ENCODE measurements at regions not wholly inside any gene's neighbourhood (a gene's known extent, or its start where the extent isn't known, plus 50 kb on each side); places are given as distances from the start of the nearest gene placed in this dataset.

DNA sequence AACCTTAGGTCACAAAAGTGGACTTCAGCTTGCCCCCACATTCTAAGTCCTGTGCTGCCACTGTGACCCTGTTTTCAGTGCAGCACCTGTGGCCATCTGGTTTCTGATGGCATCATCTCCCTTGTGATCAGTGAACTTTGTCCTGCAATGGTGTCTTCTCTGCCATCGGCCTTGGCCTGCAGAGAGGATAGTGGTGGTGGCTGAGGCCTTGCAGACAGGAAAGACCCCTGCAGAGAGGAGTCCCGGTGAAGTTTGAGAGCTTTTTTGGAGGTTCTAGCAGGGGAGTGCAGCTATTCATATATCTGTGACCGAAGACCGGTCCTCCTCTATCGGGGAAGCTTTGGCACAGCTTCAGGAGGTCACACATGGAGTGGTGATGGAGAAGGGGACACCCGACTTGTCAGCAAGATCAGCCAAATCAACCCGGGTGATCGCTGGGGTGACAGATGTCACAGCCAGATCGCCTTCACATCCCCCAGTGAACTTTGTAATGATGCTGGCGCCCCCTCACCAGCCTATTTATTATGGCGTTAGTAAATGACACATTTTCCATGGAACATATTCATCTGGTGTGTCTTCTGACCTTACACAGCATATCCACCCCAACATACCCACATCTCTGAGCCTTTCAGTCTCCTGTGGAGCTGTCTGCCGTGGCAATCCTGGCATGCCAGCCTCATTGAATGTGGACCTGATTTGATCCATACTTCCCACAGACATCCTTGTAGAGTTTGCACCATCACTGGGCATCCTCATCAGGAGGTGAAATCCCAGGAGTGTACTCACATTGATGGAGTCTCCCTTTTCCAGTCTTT is 136.1 kb downstream of the PAPOLA start:
- no peak for DNase-seq

DNA sequence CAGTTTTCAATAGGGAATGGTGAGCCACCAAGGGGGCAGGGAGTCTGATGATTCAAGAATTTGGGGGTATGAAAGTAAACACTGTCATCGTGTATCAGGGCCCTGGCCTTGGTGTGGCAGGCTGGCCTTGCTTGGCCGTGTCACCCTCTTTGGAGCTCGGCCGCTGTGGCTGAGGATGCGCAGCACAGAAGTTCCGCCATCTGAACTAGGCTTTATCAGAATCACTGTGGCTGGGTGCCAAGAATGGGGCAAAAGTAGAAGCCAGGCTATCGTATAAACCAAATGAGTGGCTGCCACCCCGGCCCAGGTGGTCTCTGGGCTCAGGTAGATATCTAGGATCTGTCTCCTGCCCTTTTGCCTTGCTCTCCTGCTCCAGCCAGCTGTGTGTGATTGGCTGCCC is 137.4 kb downstream of the PAPOLA start:
- no peak for DNase-seq

DNA sequence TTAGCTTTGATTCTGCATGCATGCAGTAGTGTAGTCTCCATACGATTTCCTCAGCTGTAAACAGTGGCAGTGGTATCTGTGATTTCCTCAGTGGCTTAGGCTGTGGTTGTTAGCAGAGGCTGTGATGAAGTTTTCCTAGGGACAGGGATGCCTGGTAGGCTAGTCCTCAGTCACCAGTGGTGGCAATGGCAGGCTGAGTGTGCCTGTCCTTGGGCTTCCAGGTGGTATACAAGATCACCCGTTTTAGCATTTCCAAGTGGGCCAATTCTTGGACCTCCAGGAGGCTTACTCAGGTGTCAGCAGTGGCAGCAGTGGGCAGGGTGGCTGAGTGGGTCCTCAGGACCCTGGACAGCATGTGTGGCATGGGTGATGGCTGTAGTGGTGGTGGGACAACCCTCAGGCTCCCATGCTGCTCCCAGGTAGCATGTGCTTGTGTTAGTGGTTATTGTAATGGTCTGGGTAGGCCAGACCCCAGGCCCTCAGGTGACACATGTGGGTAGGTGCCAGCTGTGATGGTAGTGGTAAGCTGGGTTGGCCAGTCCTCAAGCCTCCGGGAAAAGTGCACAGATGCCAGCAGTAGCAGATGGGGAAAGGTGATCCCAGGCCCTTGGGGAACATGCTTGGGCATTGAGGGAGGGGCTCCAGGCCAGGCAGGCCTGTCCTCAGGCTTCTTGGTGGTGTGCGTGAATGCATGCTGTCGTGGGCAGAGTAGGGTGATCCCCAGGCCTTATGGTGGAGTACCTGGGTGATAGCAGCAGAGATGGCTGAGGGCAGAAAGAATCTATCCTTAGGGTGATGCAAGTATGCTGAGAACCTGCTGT is 146.5 kb downstream of the PAPOLA start:
- DNase-seq = no peak

DNA sequence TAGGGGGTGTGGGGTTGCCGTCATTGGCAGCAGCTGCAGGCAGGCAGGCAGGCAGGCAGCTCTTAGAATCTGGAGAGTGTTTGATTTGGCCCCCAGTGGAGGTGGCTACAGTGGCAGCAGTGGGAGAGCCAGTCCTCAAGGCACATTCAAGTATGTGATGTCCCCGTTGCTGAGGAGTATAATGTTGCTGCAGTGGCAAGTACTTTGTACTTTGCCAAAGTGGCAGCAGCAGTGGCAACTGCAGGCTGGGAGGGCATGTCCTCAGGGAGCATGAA is 147.1 kb downstream of the PAPOLA start:
- DNase-seq = no peak

DNA sequence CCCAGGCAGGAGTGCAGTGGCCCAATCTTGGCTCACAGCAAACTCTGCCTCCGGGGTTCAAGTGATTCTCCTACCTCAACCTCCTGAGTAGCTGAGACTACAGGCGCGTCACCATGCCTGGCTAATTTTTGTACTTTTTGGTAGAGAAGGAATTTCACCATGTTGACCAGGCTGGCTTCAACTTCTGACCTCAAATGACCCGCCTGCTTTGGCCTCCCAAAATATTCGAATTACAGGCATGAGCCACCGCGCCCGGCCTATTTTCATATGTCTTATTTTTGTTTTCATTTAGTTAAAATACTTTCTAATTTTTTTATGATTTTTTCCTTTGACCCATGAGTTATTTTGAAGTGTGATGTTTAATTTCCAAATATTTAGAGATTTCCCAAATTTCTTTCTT is 143.6 kb upstream of the VRK1 start:
- DNase-seq = no peak

DNA sequence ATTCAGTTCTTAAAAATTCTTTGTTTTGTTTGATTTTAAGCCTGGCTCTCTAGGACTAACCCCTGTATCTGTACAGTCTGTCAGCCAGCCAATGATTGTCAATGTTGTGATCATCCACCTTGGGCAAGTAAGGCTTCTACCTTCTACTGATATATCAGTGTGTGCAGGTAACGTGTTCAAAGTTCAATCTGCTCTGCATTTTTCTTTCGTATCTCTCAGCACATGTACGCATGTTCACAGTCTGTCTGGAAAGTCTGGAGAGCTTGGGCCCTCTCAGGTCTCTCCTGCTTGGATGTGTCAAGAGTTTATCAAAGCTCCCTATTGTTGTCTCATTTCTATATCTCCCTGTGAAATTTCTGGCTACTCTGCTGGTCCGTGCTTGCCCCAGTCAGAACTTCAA is 138.6 kb upstream of the VRK1 start:
- DNase-seq = no peak

DNA sequence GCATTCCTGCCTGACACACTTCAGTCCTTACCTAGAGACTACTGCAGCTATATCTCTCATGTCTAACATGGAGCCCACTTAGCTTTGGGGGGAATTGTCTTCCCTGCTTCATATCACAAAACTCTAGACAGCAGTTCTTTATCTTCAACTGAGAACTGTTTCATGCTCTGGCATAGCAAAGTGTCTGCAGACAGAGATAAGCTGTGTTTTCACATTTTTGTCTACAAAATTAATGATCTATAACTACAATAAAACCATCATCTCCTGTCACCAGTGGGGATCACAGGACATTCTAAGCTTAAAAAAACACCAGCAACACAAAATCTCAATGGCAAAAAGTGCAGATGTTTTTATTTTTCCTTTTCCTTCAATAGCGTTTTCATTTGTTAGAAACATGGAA is 137.1 kb upstream of the VRK1 start:
- peak; percentile 70 for DNase-seq

DNA sequence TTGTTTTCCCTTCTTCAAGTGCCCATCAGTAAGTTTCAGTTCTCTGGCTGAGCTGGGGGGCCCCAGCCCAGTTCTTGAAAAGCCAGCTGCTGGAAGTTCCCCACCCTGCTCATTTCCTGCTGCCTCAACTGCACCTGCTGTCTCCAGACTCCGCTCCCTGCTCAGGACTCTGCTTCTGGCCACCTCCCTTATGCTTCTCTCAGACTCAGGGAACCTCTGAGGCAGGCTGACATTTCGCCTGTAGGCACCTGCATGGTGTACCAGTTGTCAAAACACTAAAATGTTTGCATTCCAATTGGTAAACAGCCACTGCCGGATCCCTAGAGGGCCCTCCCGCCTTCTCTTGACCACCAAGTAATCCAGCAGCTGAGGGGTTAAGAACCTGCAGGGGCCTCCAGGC is 136.5 kb upstream of the VRK1 start:
- DNase-seq = peak; percentile 20

DNA sequence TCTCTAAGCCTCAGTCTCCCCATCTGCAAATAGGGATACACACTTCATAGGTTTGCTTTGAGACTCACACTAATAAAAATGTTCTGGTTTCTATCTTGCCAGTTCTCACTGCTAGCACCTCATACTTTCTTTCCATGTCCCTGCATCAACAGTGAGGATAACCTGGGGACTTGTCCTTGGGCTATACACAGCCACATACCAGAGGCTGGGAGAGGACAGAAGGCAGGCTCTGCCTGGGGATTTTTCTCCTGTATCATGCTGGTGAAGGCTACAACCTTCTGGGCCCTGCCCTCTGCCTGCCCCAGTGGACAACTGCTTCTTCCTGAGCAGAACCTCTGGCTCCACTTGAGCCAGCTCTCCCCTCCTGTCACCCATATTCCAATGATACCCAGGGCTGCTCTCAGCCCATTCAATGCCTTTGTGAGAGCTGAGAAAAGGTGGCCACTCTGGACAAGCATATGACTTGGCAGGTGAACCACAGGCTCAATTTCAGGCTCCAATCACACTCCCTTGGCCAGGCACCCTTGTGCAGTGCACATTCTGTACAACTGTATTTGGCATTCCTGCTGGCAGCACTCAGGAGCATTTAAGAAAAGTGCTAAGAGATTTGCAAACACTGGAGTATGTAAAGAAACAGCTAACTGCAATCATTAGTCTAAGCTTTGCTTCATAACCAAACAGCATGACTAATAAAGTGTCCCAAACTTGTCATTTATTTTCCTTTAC is 135.8 kb upstream of the VRK1 start:
- DNase-seq = peak; percentile 3

DNA sequence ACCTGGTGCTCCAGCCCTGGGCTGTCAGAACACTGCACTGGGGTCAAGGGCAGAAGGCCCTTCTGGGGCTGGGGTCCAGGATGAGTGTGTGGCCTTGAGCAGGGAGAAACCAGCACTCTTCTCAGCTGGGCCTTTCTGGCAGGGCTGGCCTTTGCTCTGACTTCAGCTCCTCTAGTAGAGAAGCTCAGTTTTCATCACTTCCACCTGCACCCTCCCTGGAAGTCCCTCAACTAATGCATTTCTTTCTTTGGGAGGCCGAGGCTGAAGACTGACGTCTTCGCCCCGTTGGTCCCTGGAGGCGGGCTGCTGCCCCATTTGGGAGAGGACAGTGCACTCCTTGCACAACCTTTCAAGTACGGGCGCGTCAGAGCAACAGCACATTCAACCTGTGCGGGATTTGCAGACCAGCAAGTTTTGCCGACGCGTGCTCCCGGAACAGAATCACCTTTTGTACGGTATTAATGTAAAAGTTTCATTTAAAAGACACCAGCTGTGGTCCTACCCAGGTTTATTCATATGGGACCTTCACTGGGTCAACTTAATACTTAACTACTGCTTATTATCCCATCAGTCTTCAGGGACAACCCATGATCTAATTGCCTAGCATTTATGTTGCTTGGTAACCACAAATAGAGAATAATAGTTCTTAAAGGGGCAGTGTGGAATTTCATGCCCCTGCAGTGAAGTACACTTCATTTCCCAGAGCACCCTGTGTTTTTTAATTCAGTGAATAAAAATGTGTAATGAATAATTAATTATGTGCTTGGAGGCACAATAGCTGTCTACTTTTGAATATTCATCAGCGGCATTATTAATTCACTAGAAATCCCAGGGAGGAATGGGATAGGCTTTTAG is 134.8 kb upstream of the VRK1 start:
- DNase-seq = no peak

DNA sequence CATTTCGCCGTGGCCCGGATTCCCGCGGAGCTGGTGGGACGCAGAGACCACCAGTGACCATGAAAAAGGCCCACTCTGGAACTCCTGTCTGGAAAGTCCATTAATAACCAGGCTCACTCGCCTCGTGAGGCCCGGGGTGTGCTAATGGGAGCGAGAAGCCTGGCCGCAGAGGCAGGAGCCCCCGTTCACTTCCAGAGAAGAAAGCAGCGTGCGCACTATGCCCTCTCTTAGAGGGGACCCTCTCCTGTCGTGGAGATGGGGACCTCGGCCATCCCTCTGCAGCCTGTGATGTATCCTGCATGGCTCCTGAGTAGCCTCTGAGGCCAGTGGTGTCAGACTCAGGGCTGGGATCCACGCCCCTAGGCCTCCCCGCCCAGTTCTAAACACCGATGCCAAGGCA is 134.1 kb upstream of the VRK1 start:
- no peak for DNase-seq

DNA sequence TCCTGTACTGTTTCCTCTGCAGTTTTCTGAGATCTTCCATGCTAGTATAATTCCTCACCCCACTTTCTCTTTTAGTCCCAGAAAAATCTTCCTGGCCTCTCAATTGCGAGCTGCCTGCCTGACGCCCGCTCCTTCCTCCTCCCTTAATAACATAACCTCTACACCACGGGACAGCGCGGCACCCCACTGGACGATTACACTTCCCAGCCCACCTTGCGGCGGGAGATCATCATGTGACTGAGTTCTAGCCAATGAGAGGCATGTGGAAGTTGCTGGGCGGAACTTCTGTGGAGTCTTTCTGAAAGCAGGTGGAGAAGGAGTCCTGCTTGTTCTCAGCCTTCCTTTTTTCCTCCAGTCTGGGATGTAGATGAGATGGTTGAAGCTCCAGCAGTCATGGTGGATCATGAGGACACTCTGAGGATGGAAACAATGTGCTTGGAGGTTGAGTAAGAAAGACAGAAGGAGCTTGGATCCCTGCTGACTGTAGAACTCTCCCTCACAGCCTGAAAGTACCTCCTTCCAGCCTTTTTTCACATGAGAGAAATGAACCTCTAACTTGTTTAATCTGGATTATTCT is 133.6 kb upstream of the VRK1 start:
- DNase-seq = no peak

DNA sequence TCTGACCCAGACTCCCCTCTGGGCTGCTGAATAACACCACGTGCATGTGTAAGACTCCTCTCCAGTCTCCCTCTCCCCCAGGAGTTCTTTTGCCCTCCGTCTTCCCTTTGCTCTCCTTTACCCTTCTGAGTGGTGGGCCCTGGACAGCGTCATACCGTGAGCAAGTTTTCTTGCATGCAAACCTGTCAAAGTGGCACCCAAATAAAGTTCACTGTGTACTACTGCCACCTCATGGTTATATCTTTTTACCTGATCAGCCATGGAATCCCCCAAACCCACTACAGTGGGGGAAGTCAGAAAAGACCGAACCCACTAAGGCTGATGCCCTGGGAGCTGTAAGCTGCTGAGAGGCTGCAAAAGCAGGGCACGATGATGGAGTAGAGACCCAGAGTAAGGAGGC is 131.1 kb upstream of the VRK1 start:
- peak; percentile 21 for DNase-seq

DNA sequence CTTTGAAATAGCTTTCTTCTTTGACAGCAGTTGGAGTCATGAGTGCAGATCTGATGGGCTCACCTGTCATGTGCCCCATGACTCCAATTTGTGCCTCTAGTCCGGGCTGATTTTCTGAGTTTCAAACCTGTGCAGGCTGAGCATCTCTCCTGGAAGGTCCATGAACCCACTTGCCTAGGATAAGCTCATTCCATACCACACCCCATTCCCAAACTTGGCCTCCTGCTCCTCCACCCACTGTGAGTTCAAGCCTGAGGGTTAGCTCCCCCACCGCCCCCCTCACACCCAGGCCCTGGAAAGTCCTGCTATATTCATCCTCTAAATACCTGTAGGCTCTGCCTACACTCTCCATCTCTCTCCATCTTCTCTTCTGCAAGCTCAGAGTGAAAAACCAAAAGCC is 126.8 kb upstream of the VRK1 start:
- DNase-seq = no peak

DNA sequence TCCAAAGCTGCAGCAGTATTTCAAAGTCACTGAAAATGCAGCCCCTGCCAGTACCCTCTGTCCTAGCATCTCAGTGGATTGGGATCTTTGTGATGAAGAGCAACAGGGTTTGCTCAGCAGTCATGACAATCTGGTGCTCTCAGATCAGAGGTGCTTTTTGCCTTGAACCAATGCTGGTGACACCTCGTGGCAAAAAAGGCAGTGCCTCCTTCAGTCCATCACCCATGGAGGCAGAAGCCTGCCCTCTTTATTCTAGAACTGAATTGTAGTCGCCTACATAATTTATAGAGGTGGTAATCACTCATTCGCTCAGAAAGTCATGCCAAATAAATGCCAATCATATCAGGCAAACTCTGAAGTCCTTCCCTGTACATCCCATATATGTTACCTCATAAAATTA is 126.0 kb upstream of the VRK1 start:
- DNase-seq = no peak

DNA sequence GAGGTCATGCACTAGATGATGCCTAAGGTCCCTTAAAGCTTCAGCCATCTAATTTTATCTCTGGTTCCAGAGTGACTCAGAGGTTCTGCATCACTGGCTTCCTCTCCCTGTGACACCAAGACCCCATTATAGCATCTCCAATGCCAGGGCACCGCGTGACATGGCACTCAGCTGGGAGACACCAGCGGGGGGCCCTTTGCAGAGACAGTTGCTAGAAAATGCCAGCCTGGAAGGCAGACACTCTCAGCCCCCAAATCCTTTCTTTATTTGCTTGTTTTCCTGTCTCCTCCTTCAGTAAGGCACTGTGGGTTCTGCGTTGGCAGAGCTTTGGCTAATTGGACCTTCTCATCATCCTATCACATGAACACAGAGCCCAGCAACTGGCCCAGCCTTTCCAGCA is 123.5 kb upstream of the VRK1 start:
- no peak for DNase-seq

DNA sequence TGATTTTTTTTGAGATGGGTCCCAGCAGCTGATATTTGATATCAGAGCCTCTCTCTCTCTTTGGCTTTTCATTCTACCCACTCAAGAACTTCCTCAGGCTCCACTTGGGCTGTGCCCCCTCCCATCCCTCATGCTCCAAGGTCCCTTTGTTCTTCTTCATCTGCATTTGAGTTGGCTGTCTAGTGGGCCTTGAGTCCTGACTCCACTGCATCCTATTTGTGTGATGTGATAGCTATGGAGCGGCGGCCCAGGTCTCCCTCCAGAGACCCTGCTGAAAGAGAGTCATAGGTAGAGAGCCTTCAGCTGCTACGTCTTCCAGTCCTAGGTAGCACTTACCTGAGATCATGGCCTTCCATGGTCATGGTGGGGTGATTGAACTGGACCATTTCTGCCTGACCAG is 123.1 kb upstream of the VRK1 start:
- DNase-seq = no peak

DNA sequence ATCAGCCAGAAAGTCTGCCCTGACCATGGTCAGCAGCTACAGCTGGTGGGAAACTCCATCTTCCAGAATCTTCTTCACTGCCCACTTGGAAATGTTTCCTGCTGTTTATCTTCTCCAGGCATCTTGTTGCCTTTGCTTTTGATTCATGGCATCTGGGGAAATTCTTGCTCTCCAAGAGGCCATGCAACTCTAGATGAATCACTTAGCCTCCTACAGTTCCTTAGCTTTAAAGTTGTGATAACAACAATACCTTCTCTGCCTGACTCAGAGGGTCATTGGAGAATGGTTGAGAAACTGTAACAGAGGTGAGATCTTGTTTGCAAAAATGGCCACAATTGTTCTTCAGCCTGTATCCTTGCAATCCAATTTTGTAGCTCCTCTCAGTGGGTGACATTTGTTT is 121.0 kb upstream of the VRK1 start:
- DNase-seq = no peak

DNA sequence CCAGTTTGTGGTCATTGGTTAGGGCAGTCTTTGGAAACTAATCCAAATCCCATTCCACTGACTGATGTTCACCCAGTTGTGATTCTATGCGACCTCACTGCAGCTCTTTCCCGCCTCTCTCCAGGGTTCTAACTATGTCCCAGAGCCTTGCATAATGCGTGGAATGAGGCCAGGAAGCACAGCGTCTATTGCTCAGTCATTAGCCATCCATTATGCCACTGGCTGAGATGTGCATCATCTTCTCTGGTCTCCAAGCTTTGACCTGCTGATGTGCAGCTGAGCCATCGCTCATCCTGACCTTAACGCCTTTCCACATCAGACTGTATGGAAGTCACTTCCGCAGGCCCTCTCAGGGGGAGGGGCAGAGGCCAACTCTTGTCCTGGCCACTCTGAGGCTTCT is 115.4 kb upstream of the VRK1 start:
- DNase-seq = no peak

DNA sequence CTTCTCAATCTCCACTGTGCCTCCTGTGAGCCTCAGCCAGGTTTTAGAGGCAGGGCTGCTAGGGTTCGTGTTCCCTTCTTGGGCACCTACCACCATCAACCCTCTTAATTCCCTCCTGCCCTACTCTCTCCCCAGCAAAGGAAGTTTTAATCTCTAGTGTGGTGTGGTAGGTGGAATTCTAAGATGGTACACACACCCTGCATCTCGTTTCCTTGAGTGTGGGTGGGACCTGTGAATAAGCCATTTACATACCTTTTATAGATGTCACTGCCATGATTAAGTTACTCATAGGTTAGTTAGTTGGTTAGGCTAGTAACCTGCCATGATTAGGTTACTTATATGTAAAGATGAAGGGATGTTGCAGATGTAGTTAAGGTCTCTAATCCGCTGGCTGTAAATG is 114.8 kb upstream of the VRK1 start:
- DNase-seq = no peak

DNA sequence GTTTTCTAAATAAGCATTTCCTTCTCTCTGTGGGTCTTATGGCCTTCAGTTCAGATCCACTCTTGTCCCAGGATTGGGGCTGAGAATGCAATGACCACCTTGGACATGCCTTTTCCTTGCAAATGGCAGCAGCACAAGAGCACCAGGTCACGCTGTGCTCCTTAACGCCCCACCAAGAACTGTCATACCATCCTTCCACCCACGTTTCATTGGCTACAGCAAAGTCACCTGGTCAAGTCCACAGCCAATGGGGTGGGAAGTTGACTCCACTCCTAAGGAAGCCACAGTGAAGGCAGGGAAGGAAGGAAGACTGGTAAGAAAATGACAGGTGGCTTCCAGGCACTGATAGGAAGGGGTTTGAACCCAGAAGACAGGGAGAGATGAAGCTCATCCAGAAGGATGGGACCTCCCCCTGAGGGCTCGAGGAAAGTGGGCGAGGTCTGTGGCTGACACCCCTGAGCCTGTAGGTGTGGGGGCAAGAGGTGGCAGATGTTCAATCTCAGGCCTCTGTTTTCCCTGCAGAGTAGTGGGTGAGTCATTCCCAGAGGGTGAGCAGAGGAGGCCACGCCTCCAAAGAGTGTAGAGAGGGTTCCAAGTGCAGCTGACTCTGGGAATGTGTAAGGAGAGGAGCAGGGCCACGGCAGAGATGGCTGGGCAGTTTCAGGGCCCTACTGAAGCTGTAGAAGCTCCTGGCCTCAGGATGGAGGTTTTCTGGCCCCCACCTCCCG is 113.5 kb upstream of the VRK1 start:
- DNase-seq = no peak

DNA sequence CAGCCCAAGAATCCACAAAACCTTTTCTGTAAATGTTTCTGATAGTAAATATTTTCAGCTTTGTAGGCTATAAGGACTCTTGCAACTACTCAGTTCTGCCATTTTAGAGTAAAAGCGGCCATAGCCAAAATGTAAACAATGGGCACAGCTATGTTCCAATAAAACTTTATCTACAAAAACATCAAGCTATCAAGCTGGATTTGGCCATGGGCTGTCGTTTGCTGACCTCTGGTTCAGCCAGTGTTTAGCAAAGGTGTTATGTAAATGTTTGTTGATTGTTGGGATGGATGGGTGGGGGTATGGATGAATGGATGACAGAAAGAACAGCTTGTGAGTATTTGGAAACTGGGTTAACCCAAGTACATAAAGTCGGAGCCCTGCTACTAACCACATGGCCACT is 111.1 kb upstream of the VRK1 start:
- no peak for DNase-seq
